ENCODE measurements at regions not wholly inside any gene's neighbourhood (a gene's known extent, or its start where the extent isn't known, plus 50 kb on each side); places are given as distances from the start of the nearest gene placed in this dataset.
"Not testable (repeated sequence)": the region's sequence is repeated elsewhere in the genome, so short reads cannot be mapped to it uniquely, and the experiment has no call there.

- H3K4me1 Mint-ChIP-seq (ENCODE audit: low read depth), result no peaks in the 10 kb centered on the region
- no peaks in the 10 kb centered on the region for H3K36me3 Mint-ChIP-seq (ENCODE audit: low read depth)
- H3K27me3 Mint-ChIP-seq (ENCODE audit: low read depth), result no peaks in the 10 kb centered on the region
- no peak overlapping the region for H3K4me3 Mint-ChIP-seq (ENCODE audit: low read depth)
- no peak overlapping the region for H3K27ac Mint-ChIP-seq
- peaks cover 37% of the 10 kb centered on the region for H3K9me3 Mint-ChIP-seq
- intact Hi-C loops (cut with micrococcal nuclease), result no loop called here
- DNase-seq (ENCODE audit: low spot score), result no peak
Observed at GRCh38 chr19:23507446-23507845, 112.2 kb upstream of the ZNF91 start.

GRCh38 chr19:23505738-23506137 lies 110.5 kb upstream of the ZNF91 start:
- intact Hi-C loops (cut with micrococcal nuclease), result no loop called here
- Mint-ChIP-seq H3K27me3 (ENCODE audit: low read depth) (no peaks in the 10 kb centered on the region), H3K9me3 (peaks cover 27% of the 10 kb centered on the region), H3K36me3 (ENCODE audit: low read depth) (no peaks in the 10 kb centered on the region), H3K4me3 (ENCODE audit: low read depth) (no peak overlapping the region), H3K27ac (no peak overlapping the region), H3K4me1 (ENCODE audit: low read depth) (no peaks in the 10 kb centered on the region)
- no peak for DNase-seq (ENCODE audit: low spot score)

- Mint-ChIP-seq H3K9me3 (peaks cover 76% of the 10 kb centered on the region), H3K27me3 (ENCODE audit: low read depth) (no peaks in the 10 kb centered on the region), H3K36me3 (ENCODE audit: low read depth) (no peaks in the 10 kb centered on the region), H3K4me3 (ENCODE audit: low read depth) (no peak overlapping the region), H3K27ac (no peak overlapping the region), H3K4me1 (ENCODE audit: low read depth) (no peaks in the 10 kb centered on the region)
- intact Hi-C loops (cut with micrococcal nuclease), result no loop called here
- DNase-seq (ENCODE audit: low spot score), result no peak
Observed at GRCh38 chr19:23482829-23483228, 87.6 kb upstream of the ZNF91 start.

GRCh38 chr19:23481043-23481442 lies 85.8 kb upstream of the ZNF91 start:
- no peak overlapping the region for H3K27ac Mint-ChIP-seq
- no peaks in the 10 kb centered on the region for H3K4me1 Mint-ChIP-seq (ENCODE audit: low read depth)
- H3K27me3 Mint-ChIP-seq (ENCODE audit: low read depth), result no peaks in the 10 kb centered on the region
- H3K4me3 Mint-ChIP-seq (ENCODE audit: low read depth), result no peak overlapping the region
- no peaks in the 10 kb centered on the region for H3K36me3 Mint-ChIP-seq (ENCODE audit: low read depth)
- intact Hi-C loops (cut with micrococcal nuclease), result no loop called here
- no peak for DNase-seq (ENCODE audit: low spot score)
- peaks cover 71% of the 10 kb centered on the region for H3K9me3 Mint-ChIP-seq

GRCh38 chr19:23475477-23475876 lies 80.2 kb upstream of the ZNF91 start:
- no peak overlapping the region for H3K27ac Mint-ChIP-seq
- H3K36me3 Mint-ChIP-seq (ENCODE audit: low read depth), result no peaks in the 10 kb centered on the region
- H3K4me3 Mint-ChIP-seq (ENCODE audit: low read depth), result no peak overlapping the region
- H3K27me3 Mint-ChIP-seq (ENCODE audit: low read depth), result no peaks in the 10 kb centered on the region
- intact Hi-C loops (cut with micrococcal nuclease), result no loop called here
- H3K9me3 Mint-ChIP-seq, result peaks cover 60% of the 10 kb centered on the region
- H3K4me1 Mint-ChIP-seq (ENCODE audit: low read depth), result no peaks in the 10 kb centered on the region
- no peak for DNase-seq (ENCODE audit: low spot score)

GRCh38 chr19:23474761-23475160 lies 79.5 kb upstream of the ZNF91 start:
- no peaks in the 10 kb centered on the region for H3K4me1 Mint-ChIP-seq (ENCODE audit: low read depth)
- DNase-seq (ENCODE audit: low spot score), result no peak
- H3K36me3 Mint-ChIP-seq (ENCODE audit: low read depth), result no peaks in the 10 kb centered on the region
- no peak overlapping the region for H3K4me3 Mint-ChIP-seq (ENCODE audit: low read depth)
- H3K27me3 Mint-ChIP-seq (ENCODE audit: low read depth), result no peaks in the 10 kb centered on the region
- peaks cover 67% of the 10 kb centered on the region for H3K9me3 Mint-ChIP-seq
- intact Hi-C loops (cut with micrococcal nuclease), result no loop called here
- H3K27ac Mint-ChIP-seq, result no peak overlapping the region

GRCh38 chr19:23474172-23474571 lies 78.9 kb upstream of the ZNF91 start:
- Mint-ChIP-seq H3K4me3 (ENCODE audit: low read depth) (no peak overlapping the region), H3K36me3 (ENCODE audit: low read depth) (peaks cover 1% of the 10 kb centered on the region), H3K4me1 (ENCODE audit: low read depth) (no peaks in the 10 kb centered on the region), H3K27me3 (ENCODE audit: low read depth) (no peaks in the 10 kb centered on the region), H3K27ac (no peak overlapping the region), H3K9me3 (peaks cover 68% of the 10 kb centered on the region)
- intact Hi-C loops (cut with micrococcal nuclease), result no loop called here
- DNase-seq (ENCODE audit: low spot score), result no peak

GRCh38 chr19:23470873-23471545 lies 75.7 kb upstream of the ZNF91 start:
- no peak overlapping the region for H3K27ac Mint-ChIP-seq
- H3K4me3 Mint-ChIP-seq (ENCODE audit: low read depth), result no peak overlapping the region
- H3K9me3 Mint-ChIP-seq, result peaks cover 77% of the 10 kb centered on the region
- H3K27me3 Mint-ChIP-seq (ENCODE audit: low read depth), result no peaks in the 10 kb centered on the region
- no peaks in the 10 kb centered on the region for H3K4me1 Mint-ChIP-seq (ENCODE audit: low read depth)
- DNase-seq (ENCODE audit: low spot score), result no peak
- H3K36me3 Mint-ChIP-seq (ENCODE audit: low read depth), result peaks cover 9% of the 10 kb centered on the region
- intact Hi-C loops (cut with micrococcal nuclease), result no loop called here

GRCh38 chr19:23464349-23464748 lies 69.1 kb upstream of the ZNF91 start:
- DNase-seq (ENCODE audit: low spot score); intact Hi-C loops (cut with micrococcal nuclease); H3K27ac Mint-ChIP-seq; H3K4me3 Mint-ChIP-seq (ENCODE audit: low read depth); H3K4me1 Mint-ChIP-seq (ENCODE audit: low read depth); H3K36me3 Mint-ChIP-seq (ENCODE audit: low read depth); H3K27me3 Mint-ChIP-seq (ENCODE audit: low read depth): not testable (repeated sequence)
- H3K9me3 Mint-ChIP-seq, result peaks cover 89% of the 10 kb centered on the region

- Mint-ChIP-seq H3K27me3 (ENCODE audit: low read depth) (no peaks in the 10 kb centered on the region), H3K36me3 (ENCODE audit: low read depth) (no peaks in the 10 kb centered on the region), H3K9me3 (peaks cover 80% of the 10 kb centered on the region), H3K4me3 (ENCODE audit: low read depth) (no peak overlapping the region), H3K4me1 (ENCODE audit: low read depth) (no peaks in the 10 kb centered on the region), H3K27ac (no peak overlapping the region)
- intact Hi-C loops (cut with micrococcal nuclease), result no loop called here
- DNase-seq (ENCODE audit: low spot score), result no peak
Observed at GRCh38 chr19:23461120-23461519, 65.8 kb upstream of the ZNF91 start.

- DNase-seq (ENCODE audit: low spot score), result no peak
- intact Hi-C loops (cut with micrococcal nuclease), result no loop called here
- peaks cover 80% of the 10 kb centered on the region for H3K9me3 Mint-ChIP-seq
- no peak overlapping the region for H3K27ac Mint-ChIP-seq
- no peaks in the 10 kb centered on the region for H3K27me3 Mint-ChIP-seq (ENCODE audit: low read depth)
- no peaks in the 10 kb centered on the region for H3K4me1 Mint-ChIP-seq (ENCODE audit: low read depth)
- H3K4me3 Mint-ChIP-seq (ENCODE audit: low read depth), result no peak overlapping the region
- no peaks in the 10 kb centered on the region for H3K36me3 Mint-ChIP-seq (ENCODE audit: low read depth)
Observed at GRCh38 chr19:23460656-23461055, 65.4 kb upstream of the ZNF91 start.

Measured in activated T-helper 2 cell treated with anti-CD3 and anti-CD28 coated beads, Interferon-gamma antibody, Interleukin-2, Interleukin-4, amounts not matched to agents 10 μg/mL and 5 μg/mL and 100 μg/mL, durations not matched to agents 14 hours and 24 hours and 36 hours (primary cell).